ENCODE measurements at regions not wholly inside any gene's neighbourhood (a gene's known extent, or its start where the extent isn't known, plus 50 kb on each side); places are given as distances from the start of the nearest gene placed in this dataset.

DNA sequence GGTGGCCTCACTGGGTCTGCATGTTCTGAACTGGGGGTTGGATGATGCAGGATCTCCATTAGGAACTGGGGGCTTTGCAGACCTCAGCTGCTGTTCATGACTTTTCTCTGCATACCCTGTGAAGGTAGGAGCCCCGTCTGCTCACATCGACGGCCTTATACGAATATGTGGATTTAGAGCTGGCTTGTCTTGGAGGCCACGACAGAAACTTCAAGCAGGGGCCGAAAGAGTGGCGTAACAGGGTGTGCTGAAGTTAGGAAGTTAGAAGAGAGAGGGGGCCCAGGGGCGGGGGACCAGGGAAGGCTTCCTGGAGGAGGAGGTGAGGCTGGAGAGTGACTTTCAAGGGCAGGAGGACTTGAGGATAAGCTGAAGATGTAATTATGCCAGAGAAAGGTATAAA, 144.9 kb downstream of the TSN start:
- no peak for DNase-seq (ENCODE audit: low read depth)

DNA sequence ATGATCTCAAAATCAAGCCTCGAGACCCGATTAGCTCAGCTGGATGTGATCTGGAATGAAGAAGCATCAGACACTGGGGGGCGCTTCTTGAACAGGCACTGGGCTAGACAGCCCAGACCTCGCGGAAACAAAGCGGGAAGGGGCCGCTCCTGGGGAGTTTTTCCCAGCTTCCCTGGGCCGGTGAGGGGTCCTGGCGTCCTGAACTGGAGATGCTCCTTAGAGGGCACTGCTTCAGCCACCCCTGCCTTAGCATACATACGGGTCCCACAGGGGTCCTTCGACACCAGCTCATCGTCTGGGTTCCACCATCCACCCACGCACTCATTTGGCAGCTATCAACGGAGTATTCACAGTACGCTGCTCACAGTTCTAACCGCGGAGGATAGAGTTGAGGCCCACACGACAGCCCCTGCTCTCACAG, 146.7 kb downstream of the TSN start:
- DNase-seq (ENCODE audit: low read depth), result no peak

DNA sequence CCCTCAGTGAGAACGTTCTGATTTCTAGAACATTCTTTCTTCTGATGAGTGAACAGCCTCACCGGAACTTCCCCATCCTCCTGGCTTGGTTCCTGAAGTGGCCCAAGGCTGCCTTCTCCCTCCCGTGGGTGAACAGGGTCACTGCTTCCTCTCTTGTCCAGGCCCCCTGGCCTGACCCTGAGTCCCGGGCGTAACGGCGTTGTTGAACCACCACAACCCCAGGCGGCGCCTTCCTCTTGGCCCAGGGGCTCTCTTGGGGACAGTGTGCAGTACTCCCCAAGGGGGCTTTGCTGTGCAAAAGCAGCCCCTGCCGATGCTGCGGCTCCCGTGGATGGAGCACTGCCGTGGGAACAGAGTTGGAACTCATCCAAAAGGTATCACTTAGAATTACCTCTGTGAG, 147.2 kb downstream of the TSN start:
- no peak for DNase-seq (ENCODE audit: low read depth)

DNA sequence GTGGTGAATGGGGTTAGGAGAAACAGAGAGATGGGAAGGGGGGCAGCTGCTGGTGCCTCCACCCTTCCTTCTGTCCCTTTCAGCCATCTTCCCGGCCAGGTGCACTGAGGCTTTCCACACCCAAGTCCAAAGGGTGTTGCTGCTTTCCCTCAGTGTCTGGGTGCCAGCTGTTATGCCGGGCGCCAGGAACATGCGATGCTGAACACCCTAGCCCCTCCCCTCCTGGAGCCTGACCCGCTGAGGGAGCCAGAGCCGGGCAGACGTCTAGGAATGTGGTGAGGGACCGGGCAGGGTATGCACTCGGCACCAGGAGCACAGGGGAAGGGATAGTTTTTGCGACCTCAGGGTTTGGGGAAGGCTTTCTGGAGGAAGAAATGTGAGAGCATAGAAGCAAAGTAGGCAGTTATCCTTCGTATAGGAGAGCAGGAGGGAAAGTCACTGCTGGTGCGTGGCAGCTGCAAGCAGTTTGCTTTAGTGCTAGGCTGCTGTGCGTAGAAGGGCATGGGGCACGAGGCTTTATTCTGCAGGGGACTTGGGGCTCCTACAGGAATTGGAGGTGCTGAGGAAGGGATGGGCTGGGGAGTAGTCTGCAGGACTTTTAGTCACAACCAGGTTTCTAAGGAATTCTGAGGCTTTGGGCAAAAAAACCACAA, 147.7 kb downstream of the TSN start:
- no peak for DNase-seq (ENCODE audit: low read depth)

DNA sequence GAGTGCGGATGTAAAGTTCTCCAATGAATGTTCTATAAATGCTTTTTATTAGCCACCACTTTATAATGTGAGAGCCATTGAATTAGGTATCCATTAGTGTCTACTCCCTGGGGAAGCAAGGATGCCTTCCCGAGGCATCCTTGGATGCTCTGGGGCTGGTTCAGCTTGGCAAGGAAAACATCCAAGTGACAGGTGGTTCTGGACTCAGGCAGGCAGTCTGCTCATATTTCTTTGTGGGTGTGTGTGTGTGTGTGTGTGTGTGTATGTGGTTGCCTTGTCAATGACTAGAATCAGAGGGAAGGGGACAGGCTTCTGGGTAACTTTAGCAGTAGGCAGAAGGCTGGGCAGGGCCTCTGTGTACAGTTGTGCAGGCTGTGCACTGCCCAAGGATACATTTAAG, 149.2 kb downstream of the TSN start:
- DNase-seq (ENCODE audit: low read depth), result no peak

DNA sequence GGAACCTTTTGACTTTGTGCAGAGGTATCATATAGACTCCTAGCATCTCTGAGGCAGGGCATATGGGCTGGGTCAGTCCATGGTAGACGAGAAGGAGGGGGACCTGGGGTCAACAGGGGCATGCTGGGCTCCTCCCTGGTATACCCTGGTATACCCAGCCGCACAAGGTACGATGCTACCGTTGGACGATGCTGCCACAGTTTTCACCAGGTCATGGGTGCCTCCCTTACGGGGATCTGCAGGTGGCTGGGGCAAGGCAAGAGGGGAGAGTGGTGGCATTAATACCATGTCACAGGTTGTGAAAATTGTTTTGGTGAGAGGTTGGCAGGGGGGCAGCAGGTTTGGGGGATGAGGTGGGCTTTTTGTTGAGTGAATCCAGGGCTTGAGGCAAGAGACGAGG, 149.8 kb downstream of the TSN start:
- DNase-seq (ENCODE audit: low read depth), result no peak

DNA sequence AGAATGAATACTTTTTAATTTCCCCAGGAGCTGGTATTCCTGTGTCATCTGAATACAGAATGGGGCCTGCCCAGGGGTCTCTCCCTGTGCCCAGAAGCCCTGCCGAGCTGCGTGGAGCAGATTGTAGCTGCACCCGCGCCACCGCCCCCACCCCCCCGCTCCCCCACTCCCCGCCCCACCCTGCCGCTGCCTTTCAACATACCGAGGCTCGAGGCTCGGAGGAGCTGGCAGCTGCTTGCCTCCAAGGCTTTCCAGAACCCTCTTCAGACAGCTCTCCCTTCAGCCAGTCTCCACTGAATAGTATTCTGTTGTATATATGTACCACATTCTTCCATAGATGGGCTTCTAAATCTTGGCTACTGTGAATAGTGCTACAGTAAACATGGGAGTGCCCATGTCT, 150.7 kb downstream of the TSN start:
- DNase-seq (ENCODE audit: low read depth), result no peak

DNA sequence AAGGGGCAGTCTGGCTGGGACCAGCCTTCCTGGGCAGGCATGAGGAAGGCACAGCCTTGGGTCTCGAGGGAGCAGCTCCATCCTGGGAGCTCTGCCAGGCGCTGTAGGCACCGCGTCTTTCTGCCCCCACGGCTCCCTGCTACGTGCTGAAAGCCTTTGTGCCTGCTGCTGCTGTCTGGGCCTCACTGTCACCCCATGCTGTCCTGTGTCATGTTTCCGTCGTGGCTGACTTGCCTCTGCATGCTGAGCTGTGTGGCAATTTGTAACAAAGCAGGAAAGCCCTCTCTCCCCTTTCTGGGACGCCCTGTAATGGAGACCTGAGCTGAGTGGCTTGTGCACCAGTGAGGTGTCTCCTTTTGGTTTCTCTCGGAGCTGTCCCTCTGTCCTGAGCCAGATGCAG, 152.5 kb downstream of the TSN start:
- no peak for DNase-seq (ENCODE audit: low read depth)

DNA sequence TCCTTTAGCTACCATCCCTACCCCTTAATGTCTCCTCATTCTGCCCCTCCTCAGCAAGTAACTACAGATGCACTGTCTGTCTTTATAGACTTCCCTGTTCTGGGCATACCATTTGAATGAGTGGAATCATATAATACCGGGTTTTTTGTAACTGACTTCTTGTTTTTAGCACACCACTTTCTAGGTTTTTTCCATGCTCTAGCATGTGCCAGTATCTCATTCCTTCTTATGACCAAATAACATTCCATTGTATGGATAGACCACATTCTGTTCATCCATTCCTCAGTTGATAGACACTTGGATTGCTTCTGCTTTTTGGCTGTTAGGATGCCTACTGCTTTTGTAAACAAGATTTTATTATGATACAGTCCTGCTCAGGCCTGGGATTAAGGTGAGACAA, 154.7 kb downstream of the TSN start:
- no peak for DNase-seq (ENCODE audit: low read depth)

DNA sequence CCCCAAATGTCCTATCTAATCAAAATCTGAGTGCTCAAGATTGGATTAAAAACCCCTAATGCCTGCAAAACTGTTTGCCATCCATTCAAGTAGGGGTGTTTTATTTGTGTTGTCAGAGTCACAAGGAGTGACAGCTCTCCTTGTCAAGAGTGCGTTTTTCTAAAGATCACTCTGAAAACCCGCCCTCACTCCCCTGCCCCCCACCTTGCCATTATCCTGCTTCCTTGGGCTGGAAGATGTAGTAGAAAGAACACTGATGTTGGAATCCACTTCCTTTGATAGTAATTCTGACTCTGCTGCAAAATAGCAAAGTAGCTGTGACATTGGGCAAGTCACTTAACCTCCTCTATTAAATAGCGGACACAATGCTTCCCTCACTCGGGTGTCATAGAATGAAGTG, 155.6 kb downstream of the TSN start:
- no peak for DNase-seq (ENCODE audit: low read depth)

DNA sequence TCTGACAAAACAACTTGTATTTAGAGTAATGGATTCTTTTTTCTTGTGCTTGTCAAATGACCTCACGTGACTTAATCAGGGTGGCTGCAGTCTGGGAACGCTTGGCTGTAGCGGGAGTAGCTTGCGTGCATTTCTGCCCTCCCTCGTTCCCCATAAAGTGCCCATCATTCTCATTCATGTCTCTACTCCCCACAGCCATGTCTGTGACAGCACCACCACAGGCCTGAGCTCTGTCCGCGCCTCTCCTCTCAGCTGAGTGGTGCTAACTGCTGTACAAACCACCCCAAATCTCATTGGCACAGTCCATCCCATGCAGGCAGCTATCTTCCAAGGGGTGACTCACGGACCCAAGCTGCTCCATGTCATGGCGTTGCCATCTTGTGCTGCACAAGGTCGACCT, 161.7 kb downstream of the TSN start:
- DNase-seq (ENCODE audit: low read depth), result no peak

DNA sequence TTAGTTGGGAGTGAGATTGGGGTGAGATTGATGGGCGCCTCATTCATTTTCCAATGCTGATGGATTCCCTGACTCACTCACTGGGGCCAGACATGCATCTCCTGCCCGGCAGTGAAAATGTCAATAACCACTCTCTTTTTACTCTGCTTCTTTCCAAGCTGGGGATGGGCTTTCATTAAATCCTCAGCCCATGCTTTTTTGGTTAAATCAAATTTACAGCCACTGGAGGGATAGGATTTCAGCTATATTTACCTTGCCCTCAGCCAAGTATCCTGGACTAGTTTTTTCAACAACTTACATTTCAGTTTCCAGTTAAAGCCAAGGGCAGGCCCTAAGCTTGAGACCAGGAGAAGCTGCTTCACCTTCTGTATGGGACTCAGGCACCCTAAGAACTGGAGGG, 162.8 kb downstream of the TSN start:
- DNase-seq (ENCODE audit: low read depth), result no peak

DNA sequence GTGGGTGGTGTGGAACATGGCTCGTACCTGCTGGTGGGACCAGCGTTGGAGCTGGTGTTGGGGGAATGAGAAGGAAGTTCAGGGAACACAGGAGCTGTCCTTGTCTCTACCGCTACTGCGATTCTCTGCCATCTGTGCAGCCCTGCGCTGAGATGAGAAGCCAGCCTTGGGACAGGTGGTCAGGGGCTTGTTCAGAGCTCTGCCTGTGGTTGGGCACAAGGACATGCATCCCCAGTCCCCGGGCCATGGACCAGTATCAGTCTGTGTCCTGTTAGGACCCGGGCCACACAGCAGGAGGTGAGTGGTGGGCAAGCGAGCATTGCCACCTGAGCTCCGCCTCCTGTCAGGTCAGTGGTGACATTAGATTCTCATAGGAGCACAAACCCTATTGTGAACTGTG, 164.4 kb downstream of the TSN start:
- no peak for DNase-seq (ENCODE audit: low read depth)

DNA sequence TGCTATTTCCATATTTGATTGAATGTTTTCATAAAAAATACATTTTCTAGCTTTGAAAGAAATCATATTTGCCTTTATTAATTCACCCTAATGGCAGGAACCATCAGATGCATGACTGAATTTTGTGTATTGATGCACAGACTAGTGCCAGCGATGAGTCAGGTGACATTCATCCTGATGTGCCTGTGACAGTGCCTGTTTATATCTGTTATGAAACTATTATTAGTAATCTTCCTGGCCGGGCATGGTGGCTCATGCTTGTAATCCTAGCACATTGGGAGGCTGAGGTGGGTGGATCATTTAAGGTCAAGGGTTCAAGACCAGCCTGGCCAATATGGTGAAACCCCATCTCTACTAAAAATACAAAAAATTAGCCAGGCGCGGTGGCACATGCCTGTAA, 170.0 kb downstream of the TSN start:
- DNase-seq (ENCODE audit: low read depth), result no peak

DNA sequence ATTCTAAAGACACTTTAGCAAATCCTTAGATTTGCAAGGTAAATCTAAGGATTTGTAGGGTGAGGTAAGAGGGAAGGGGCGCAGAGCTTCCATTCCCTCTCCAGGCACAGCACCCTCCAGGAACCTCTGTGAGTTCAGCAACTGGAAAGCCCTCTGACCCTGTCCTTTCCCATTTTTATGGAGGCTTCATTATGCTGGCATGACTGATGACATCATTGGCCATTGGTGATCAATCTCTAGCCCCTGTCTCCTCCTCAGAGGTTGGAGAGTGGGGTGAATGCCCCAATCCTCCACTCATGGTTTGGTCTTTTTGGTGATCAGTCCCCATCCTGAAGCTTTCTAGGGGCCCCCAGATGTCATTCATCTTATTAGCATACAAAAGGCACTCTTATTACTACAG, 187.8 kb downstream of the TSN start:
- no peak for DNase-seq (ENCODE audit: low read depth)

DNA sequence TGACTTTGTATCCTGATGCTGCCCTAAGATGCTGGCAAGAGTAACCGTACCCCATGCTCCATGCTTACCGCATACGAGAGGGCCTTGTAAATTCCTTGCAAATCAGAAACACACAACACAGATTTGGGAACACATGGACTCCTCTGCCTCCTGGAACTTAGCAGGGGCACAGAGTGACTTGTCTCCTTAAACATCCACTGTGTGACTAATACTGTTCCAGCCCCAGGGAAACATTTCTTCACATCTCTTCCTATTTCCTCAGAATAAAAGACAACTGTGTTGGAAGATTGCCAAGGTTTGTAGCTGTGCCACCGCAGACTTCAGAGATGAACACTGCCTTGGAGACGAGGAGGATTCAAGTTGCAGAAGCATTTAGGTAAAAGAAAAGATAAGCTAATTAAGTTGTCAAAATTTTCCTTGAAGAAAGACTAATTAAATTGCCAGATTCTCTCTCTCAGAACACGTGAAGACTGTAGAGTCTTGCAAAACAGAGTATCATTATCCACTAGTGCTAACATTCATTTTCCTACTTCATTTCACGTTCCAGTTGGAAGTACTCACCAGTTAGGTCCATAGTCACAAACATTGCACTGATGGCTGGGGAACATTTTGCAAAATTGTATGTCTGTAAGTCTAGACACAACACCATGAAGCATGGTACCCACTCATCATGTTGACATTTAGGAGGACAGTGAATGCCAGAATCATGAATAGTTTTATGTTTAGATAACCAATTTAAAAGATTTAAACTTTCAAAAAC, 188.8 kb downstream of the TSN start:
- no peak for DNase-seq (ENCODE audit: low read depth)

DNA sequence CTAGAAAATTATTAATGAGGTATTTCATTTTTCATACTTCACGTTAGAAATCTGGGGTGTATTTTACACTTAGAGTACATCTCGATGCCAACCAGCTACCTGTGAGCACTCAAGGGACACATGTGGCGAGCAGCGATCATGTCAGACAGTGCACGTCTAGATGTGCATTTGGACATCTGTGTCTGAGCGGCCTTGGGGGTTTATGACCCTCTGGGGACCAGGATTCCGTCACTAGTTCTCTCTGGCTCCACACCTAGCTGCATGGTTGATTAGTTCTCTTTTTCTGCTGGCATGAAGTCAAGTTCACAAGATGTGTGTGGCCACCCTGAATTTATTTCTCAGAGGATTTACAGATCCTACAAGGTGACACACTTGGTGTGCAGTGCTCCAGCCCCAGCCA, 192.2 kb downstream of the TSN start:
- no peak for DNase-seq (ENCODE audit: low read depth)

DNA sequence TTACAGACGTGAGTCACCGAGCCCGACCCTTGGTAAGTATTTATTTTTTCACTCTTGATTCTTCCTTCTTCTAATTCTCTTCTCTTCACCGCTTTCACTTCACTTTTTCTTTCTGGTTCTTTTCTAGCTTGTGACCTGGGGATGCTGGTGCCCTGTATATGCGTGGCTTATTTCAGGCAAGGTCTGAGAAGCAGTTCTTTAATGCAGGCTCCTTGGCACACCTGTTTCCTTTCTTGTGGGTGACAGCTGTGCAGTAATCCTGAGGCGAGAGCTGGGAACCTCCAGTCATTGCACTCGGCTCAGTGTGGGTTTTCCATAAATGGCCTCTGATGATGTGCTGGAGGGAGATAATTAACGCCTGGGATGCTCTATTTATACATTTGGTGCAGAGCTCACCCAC, 193.8 kb downstream of the TSN start:
- DNase-seq (ENCODE audit: low read depth), result no peak

DNA sequence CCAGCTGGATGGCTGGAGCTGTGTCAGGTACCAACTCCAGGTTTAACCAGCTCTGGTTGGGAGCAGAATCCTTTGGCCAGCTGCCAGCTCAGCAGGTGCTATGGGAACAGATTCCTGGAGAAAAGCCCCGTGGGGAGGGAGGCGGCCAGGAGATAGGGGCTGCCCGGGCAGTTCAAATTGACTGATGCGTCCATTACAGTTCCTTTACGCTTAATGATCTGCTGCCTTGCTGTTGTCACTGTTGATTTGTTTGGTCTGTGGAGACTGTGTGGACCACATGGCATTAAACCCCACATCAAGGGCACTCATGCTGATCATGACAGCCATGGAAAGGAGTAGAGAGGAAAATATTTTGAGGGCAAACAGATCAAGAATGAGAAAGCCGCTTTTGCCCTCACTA, 200.0 kb downstream of the TSN start:
- no peak for DNase-seq (ENCODE audit: low read depth)

DNA sequence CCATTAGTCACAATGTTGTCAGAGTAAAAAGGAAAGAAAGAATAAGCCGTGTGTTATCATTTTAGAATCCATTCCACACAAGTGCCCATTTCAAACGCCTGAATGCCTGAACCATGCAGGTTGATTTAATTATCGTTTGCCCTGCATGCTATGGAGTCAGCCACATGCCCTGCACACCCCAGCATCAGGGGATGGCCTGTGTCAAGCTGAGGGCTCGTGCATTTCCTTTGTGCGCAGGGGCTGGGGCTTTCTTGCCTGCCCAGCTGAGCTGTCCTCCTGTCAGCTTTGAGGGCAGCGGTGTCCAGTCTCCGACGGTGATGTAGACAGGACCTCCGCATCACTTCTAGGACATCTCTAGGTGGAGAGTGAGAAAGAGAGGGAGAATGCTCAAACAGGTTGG, 200.4 kb downstream of the TSN start:
- DNase-seq (ENCODE audit: low read depth), result no peak

DNA sequence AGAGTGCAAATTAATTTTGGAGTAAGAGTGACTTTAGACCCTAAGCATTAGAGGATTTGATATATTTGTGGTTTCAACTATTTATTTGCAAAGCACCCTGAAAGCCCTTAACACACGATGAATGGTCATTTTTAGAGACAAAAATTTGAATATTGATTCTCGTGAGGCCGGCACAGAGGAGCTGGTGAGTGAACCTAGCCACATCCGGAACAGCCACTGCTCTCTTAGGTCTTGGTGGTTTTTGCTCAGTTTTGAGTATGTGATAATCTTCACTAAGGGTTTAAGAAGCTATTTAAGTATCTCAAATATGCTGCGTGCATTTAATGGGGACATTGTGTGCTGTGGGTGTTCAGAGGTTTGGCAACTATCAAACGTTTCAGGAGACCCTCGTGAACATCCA, 204.8 kb downstream of the TSN start:
- no peak for DNase-seq (ENCODE audit: low read depth)

DNA sequence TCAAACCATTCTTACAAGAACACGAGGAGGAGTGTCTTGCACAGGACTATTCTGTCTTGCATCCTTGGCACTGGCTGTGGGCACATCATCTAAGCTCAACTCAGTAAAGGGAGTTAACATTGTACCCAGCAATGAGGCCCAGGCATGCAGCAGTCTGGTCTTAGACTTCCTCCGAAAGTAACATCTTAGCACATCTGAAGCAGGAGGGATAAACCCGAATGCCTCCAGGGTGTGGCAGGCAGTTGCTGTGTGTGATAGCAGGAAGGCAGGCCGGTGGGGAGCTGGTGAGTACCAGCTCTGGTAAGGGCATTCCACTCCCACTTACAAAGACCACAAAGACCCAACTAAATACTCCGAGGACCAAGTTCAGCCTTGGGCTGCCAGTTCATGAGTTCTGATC, 206.3 kb downstream of the TSN start:
- DNase-seq (ENCODE audit: low read depth), result no peak

DNA sequence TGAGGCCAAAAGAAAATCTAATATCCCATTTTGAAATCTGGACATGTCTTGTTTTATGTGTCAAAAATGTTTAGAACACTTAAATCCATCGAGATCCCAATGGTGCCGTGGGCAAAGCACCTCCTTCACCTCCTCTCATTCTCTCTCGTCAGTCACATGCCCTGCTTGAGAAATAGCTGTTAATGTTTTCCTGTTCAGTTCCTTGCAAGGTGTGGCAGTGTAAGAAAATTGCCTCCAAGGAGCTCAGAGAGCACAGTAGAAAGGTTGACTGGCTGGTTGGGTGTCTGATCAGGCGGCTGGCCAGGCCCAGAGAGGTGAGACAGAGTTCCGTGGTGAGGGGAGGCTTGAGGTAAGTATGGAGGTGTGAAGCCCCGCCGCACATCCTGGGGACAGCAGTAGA, 210.2 kb downstream of the TSN start:
- DNase-seq (ENCODE audit: low read depth), result no peak

DNA sequence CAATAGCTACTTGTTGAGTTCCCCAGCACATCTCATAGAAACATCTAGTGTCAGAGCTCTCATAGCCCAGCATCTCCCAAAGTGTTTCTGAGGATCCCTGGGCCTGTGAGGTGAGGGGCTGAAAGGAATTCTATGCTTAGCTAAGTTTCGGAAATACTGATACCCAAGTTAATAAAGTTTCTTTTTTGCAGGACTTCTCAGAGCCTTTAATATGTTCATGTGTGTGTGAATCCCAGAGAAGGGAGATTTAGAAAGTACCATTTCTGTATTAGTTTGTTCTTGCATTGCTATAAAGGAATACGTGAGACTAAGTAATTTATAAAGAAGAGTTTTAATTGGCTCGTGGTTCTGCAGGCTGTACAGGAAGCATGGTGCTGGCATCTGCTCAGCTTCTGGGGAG, 211.2 kb downstream of the TSN start:
- no peak for DNase-seq (ENCODE audit: low read depth)

Measured in stimulated activated CD8-positive, alpha-beta memory T cell treated with anti-CD3 and anti-CD28 coated beads, Interleukin-12 subunit alpha, Interleukin-12 subunit beta, amount 100 ng/mL, for 4 hours (primary cell).